ENCODE measurements at regions not wholly inside any gene's neighbourhood (a gene's known extent, or its start where the extent isn't known, plus 50 kb on each side); places are given as distances from the start of the nearest gene placed in this dataset.

DNA sequence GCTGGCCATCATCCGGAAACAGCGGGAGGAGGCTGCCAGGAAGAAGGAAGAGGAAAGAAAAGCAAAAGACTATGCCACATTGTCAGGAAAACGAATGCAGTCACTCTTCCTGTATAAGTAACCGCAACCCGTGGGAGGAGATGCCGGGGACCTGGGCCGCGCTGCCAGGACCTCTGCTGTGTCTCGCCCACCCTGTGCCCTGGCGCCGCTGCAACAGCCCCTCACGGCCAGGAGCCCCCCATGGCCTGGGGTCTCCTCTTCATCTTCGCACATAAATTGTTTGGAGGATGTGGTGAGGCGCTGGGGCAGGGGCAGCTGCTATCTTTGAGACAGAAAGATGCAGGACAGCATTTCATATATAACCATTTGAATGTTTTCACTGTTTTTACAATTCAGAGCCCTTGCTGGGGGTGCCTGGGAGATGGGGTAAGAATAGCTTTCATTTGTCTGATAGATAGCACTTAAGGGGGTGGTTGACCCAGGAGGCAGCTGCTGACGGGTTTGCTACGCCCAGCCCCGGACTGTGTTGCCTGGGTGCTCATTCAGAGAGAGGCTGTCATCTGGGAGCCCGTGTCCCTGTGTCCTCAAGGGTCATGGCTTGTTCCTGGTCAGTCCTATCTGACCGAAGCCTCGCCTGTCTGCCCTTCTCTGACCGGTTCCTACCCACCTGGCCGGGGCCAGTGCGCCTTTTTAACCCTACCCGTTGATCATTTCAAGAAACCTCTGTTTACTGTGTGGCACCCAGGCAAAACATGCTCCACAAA lies 1067.7 kb upstream of the COX7C start:
- H3K4me1 ChIP-seq (replicated peaks in 1 of 4; ENCODE audit: control insufficient read depth in 3 of 4, insufficient read depth in 4 of 4, low read length in 3 of 4): no peaks in the 10 kb centered on the region
- H3K18ac ChIP-seq (ENCODE audit: extremely low read depth, low read length): no peak overlapping the region
- H2AK5ac ChIP-seq (ENCODE audit: low read depth, low read length): no peak overlapping the region
- no peak for DNase-seq (ENCODE audit: low read depth in 1 of 2, low spot score in 2 of 2)
- no peaks in the 10 kb centered on the region for H4K20me1 ChIP-seq (replicated peaks in 1 of 2; ENCODE audit: control insufficient read depth in 1 of 2, insufficient read depth in 2 of 2, low read length in 2 of 2)
- 100% methylated on average over 16 of the region's 24 CpGs; no CpG with 5 or more reads in 1 of the 2 experiments for whole genome bisulfite sequencing, 2 experiments (ENCODE audit: extremely low coverage in 1 of 2, insufficient coverage in 1 of 2, insufficient read length in 1 of 2, insufficient replicate concordance in 2 of 2, low coverage in 1 of 2, low lambda C conversion rate in 2 of 2, missing lambda C conversion rate in 1 of 2)
- no peak overlapping the region for H3K23ac ChIP-seq (ENCODE audit: insufficient read length)
- no peak overlapping the region for H2BK15ac ChIP-seq (ENCODE audit: low read length)
- H2BK5ac ChIP-seq (ENCODE audit: low read depth, low read length): no peak overlapping the region
- H3K9me3 ChIP-seq (ENCODE audit: insufficient read depth in 2 of 2, low read depth in 1 of 2, low read length in 1 of 2): peaks cover 0 to 2% of the 10 kb centered on the region in 2 experiments; a peak in 2 of 4 replicates
- H3K27me3 ChIP-seq (replicated peaks in 1 of 4; ENCODE audit: control insufficient read depth in 3 of 4, extremely low read depth in 1 of 4, insufficient read depth in 3 of 4, low read length in 3 of 4): no peaks in the 10 kb centered on the region
- no peak overlapping the region for H4K91ac ChIP-seq (replicated peaks; ENCODE audit: insufficient read length, low read length)
- TF ChIP-seq SAP30 (IDR thresholded peaks at IDR 0.05; ENCODE audit: insufficient read depth, insufficient replicate concordance, low read length) (no peak), CBX5 (IDR thresholded peaks at IDR 0.05; ENCODE audit: low read depth, low read length) (no peak), CBX8 (IDR thresholded peaks at IDR 0.05; ENCODE audit: borderline replicate concordance, low read depth, low read length) (no peak), PHF8 (conservative IDR thresholded peaks at IDR 0.05; ENCODE audit: low read depth, low read length) (no peak), E2F6 (IDR thresholded peaks at IDR 0.05) (no peak)
- TF ChIP-seq, protein P1, sequence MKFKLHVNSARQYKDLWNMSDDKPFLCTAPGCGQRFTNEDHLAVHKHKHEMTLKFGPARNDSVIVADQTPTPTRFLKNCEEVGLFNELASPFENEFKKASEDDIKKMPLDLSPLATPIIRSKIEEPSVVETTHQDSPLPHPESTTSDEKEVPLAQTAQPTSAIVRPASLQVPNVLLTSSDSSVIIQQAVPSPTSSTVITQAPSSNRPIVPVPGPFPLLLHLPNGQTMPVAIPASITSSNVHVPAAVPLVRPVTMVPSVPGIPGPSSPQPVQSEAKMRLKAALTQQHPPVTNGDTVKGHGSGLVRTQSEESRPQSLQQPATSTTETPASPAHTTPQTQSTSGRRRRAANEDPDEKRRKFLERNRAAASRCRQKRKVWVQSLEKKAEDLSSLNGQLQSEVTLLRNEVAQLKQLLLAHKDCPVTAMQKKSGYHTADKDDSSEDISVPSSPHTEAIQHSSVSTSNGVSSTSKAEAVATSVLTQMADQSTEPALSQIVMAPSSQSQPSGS (IDR thresholded peaks at IDR 0.05; ENCODE audit: low read length): no peak
- H3K14ac ChIP-seq (ENCODE audit: insufficient read length): no peak overlapping the region
- H3K23me2 ChIP-seq (ENCODE audit: low read depth, low read length): no peaks in the 10 kb centered on the region
- no peak overlapping the region for H3K56ac ChIP-seq (replicated peaks; ENCODE audit: insufficient read length, low read depth, low read length)
- no peak overlapping the region for H2BK20ac ChIP-seq (ENCODE audit: low read length)
- FAIRE-seq: no peak
- H2AFZ ChIP-seq (ENCODE audit: low read length): no peak overlapping the region
- ChIA-PET CTCF (ENCODE audit: partially characterized antibody) (no interaction called here), POLR2A (ENCODE audit: partially characterized antibody) (no interaction called here)
- H3K4ac ChIP-seq (replicated peaks; ENCODE audit: insufficient read length, low read depth, low read length): no peak overlapping the region
- no peak overlapping the region for H3K4me3 ChIP-seq (ENCODE audit: extremely low read depth in 1 of 4, insufficient read depth in 2 of 4, low read depth in 3 of 4, low read length in 4 of 4)
- no peak overlapping the region for H3K9ac ChIP-seq (replicated peaks in 1 of 4; ENCODE audit: extremely low read depth in 1 of 4, low read depth in 3 of 4, low read length in 3 of 4)
- H3K79me2 ChIP-seq (ENCODE audit: control insufficient read depth in 1 of 2, insufficient read depth in 2 of 2, low read length in 2 of 2): no peaks in the 10 kb centered on the region
- no peaks in the 10 kb centered on the region for H3K79me1 ChIP-seq (ENCODE audit: low read depth, low read length)
- no peak overlapping the region for H3K4me2 ChIP-seq (ENCODE audit: insufficient read depth in 1 of 2, low read depth in 2 of 2, low read length in 2 of 2)
- no peak overlapping the region for H4K8ac ChIP-seq (ENCODE audit: extremely low read depth, insufficient read depth, low read length)
- no peaks in the 10 kb centered on the region for H3K36me3 ChIP-seq (ENCODE audit: control insufficient read depth in 2 of 4, insufficient read depth in 4 of 4, low read length in 3 of 4)
- no peak overlapping the region for H2BK120ac ChIP-seq (replicated peaks; ENCODE audit: low read depth, low read length)
- no peak overlapping the region for H4K5ac ChIP-seq (ENCODE audit: insufficient read length, low read depth, low read length)
- H3K27ac ChIP-seq (ENCODE audit: low read depth, low read length): no peak overlapping the region
- no peak overlapping the region for H2BK12ac ChIP-seq (ENCODE audit: low read depth, low read length)

All from H1 (cell line).